ENCODE measurements at regions not wholly inside any gene's neighbourhood (a gene's known extent, or its start where the extent isn't known, plus 50 kb on each side); places are given as distances from the start of the nearest gene placed in this dataset.

GRCh38 chr2:797556-797955 is 120.3 kb upstream of the TMEM18 start:
- no peak overlapping the region for H3K4me3 ChIP-seq (ENCODE audit: control insufficient read depth, low read depth, low read length)
- no peak for DNase-seq (ENCODE audit: low read depth)
- TF ChIP-seq, protein P1, sequence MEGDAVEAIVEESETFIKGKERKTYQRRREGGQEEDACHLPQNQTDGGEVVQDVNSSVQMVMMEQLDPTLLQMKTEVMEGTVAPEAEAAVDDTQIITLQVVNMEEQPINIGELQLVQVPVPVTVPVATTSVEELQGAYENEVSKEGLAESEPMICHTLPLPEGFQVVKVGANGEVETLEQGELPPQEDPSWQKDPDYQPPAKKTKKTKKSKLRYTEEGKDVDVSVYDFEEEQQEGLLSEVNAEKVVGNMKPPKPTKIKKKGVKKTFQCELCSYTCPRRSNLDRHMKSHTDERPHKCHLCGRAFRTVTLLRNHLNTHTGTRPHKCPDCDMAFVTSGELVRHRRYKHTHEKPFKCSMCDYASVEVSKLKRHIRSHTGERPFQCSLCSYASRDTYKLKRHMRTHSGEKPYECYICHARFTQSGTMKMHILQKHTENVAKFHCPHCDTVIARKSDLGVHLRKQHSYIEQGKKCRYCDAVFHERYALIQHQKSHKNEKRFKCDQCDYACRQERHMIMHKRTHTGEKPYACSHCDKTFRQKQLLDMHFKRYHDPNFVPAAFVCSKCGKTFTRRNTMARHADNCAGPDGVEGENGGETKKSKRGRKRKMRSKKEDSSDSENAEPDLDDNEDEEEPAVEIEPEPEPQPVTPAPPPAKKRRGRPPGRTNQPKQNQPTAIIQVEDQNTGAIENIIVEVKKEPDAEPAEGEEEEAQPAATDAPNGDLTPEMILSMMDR (conservative IDR thresholded peaks at IDR 0.05; ENCODE audit: control insufficient read depth, insufficient read depth, low read depth, low read length): no peak

DNA sequence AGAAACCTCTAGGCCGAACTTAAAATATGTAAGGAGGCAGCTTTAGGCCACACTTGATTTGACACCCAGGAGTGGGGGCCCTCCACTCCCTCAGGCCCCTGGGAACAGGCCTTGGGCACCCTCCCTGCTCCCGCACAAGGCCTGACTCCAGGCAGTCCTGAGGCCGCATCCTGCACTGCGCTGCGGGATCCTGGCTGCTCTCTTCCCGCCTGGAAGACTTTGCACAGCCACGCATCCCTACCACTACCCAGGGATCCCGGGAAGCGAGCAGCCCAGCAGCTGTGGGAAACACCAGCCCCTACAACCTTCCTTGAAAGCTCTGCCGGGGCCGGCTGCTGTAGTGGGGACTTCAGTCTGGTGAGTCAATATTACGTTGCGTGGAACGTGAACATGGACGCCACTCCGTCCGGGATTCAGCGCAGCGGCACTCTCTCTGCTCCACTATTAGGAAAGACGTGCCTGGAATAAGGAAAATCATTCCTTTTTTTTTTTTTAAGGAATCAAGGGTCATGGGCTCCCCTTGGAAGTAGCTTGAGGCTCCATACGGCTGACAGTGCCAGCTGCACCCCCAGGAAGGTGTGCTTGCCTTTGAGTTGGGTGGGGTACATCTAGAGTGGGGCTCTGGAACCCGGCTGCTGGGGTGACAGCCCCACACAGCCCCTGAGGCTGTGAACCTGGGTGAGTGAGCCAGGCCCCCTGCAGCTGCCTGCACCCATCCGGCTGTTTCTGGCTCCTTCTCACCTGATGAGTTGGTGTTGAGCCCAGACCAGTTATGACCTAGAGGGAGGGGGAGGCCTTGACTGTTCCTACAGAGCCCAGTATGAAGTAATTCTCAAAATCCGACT is 119.2 kb upstream of the TMEM18 start:
- no peak overlapping the region for H3K4me3 ChIP-seq (ENCODE audit: control insufficient read depth, low read depth, low read length)
- TF ChIP-seq, protein P1 (conservative IDR thresholded peaks at IDR 0.05; ENCODE audit: control insufficient read depth, insufficient read depth, low read depth, low read length): no peak
- DNase-seq (ENCODE audit: low read depth): no peak

- TF ChIP-seq, protein P1 (conservative IDR thresholded peaks at IDR 0.05; ENCODE audit: control insufficient read depth, insufficient read depth, low read depth, low read length): no peak
- H3K4me3 ChIP-seq (ENCODE audit: control insufficient read depth, low read depth, low read length): no peak overlapping the region
- no peak for DNase-seq (ENCODE audit: low read depth)
Measured at GRCh38 chr2:795531-796041, 118.4 kb upstream of the TMEM18 start.

GRCh38 chr2:794554-795241 is 117.5 kb upstream of the TMEM18 start:
- DNase-seq (ENCODE audit: low read depth): no peak
- TF ChIP-seq, protein P1 (conservative IDR thresholded peaks at IDR 0.05; ENCODE audit: control insufficient read depth, insufficient read depth, low read depth, low read length): no peak
- no peak overlapping the region for H3K4me3 ChIP-seq (ENCODE audit: control insufficient read depth, low read depth, low read length)

GRCh38 chr2:793236-793635 is 116.0 kb upstream of the TMEM18 start:
- TF ChIP-seq, protein P1 (conservative IDR thresholded peaks at IDR 0.05; ENCODE audit: control insufficient read depth, insufficient read depth, low read depth, low read length): no peak
- no peak for DNase-seq (ENCODE audit: low read depth)
- H3K4me3 ChIP-seq (ENCODE audit: control insufficient read depth, low read depth, low read length): no peak overlapping the region

DNA sequence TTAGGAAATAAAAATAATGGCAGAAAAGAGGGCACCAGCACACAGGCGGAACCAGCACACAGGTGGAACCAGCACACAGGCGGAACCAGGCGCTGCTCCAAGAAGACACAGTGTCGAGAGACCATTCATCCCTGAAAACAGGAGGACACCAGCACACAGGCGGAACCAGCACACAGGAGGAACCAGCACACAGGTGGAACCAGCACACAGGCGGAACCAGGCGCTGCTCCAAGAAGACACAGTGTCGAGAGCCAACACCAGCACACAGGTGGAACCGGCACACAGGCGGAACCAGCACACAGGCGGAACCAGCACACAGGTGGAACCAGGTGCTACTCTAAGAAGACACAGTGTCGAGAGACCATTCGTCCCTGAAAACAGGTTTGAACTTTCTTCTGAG is 115.5 kb upstream of the TMEM18 start:
- DNase-seq (ENCODE audit: low read depth): no peak
- TF ChIP-seq, protein P1 (conservative IDR thresholded peaks at IDR 0.05; ENCODE audit: control insufficient read depth, insufficient read depth, low read depth, low read length): no peak
- H3K4me3 ChIP-seq (ENCODE audit: control insufficient read depth, low read depth, low read length): no peak overlapping the region
